ENCODE measurements at regions not wholly inside any gene's neighbourhood (a gene's known extent, or its start where the extent isn't known, plus 50 kb on each side); places are given as distances from the start of the nearest gene placed in this dataset.

GRCh38 chr1:229030630-229031029, 240.3 kb upstream of the RAB4A start:
- H3K4me3 ChIP-seq (ENCODE audit: low read depth, low read length) = no peak overlapping the region
- no peak for DNase-seq (ENCODE audit: low read depth)
- TF ChIP-seq CTCF (conservative IDR thresholded peaks at IDR 0.05; ENCODE audit: low read depth, low read length) = no peak

GRCh38 chr1:229031061-229031460, 239.8 kb upstream of the RAB4A start:
- no peak for DNase-seq (ENCODE audit: low read depth)
- no peak overlapping the region for H3K4me3 ChIP-seq (ENCODE audit: low read depth, low read length)
- no peak for TF ChIP-seq CTCF (conservative IDR thresholded peaks at IDR 0.05; ENCODE audit: low read depth, low read length)

- H3K4me3 ChIP-seq (ENCODE audit: low read depth, low read length) = no peak overlapping the region
- TF ChIP-seq CTCF (conservative IDR thresholded peaks at IDR 0.05; ENCODE audit: low read depth, low read length) = no peak
- DNase-seq (ENCODE audit: low read depth) = no peak
Measured at GRCh38 chr1:229031481-229032341, 239.2 kb upstream of the RAB4A start.

GRCh38 chr1:229032375-229032774, 238.5 kb upstream of the RAB4A start:
- DNase-seq (ENCODE audit: low read depth) = no peak
- H3K4me3 ChIP-seq (ENCODE audit: low read depth, low read length) = no peak overlapping the region

GRCh38 chr1:229033480-229033879, 237.4 kb upstream of the RAB4A start:
- no peak for DNase-seq (ENCODE audit: low read depth)
- H3K4me3 ChIP-seq (ENCODE audit: low read depth, low read length) = no peak overlapping the region
- TF ChIP-seq CTCF (conservative IDR thresholded peaks at IDR 0.05; ENCODE audit: low read depth, low read length) = no peak

More at GRCh38 chr1:229032375-229032774, 238.5 kb upstream of the RAB4A start:
- no peak for TF ChIP-seq CTCF (conservative IDR thresholded peaks at IDR 0.05; ENCODE audit: low read depth, low read length)

- DNase-seq (ENCODE audit: low read depth) = no peak
- no peak for TF ChIP-seq CTCF (conservative IDR thresholded peaks at IDR 0.05; ENCODE audit: low read depth, low read length)
- no peak overlapping the region for H3K4me3 ChIP-seq (ENCODE audit: low read depth, low read length)
Measured at GRCh38 chr1:229034342-229034741, 236.6 kb upstream of the RAB4A start.
